ENCODE measurements at regions not wholly inside any gene's neighbourhood (a gene's known extent, or its start where the extent isn't known, plus 50 kb on each side); places are given as distances from the start of the nearest gene placed in this dataset.
"Not testable (repeated sequence)": the region's sequence is repeated elsewhere in the genome, so short reads cannot be mapped to it uniquely, and the experiment has no call there.

GRCh38 chr7:131014906-131015656, 281.1 kb upstream of the KLF14 start:
- no peak for DNase-seq (ENCODE audit: low read depth in 2 of 2)

- DNase-seq (ENCODE audit: low read depth in 2 of 2) = no peak
These were observed 281.6 kb upstream of the KLF14 start for GRCh38 chr7:131015657-131015958.

GRCh38 chr7:131016230-131016629, 282.2 kb upstream of the KLF14 start:
- DNase-seq (ENCODE audit: low read depth in 2 of 2) = no peak

DNA sequence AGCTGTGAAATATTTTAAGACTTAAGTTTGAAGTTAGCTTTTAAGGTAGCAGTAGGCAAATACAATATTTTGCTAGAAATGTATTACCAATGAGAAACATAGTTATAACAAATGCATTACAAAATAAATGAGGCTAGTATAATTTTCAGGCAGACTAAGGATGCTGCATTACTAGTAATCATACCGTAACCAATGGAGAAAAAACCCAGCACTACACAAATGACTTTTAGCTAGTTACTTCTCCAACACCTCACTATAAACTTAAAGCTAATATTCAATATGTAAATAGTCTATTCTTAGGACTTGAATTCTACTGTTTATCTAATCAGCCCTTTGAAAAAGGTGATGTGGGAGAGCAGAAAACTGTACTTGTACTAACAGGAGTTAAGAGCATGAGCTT, 285.3 kb upstream of the KLF14 start:
- DNase-seq (ENCODE audit: low read depth in 2 of 2) = no peak

DNA sequence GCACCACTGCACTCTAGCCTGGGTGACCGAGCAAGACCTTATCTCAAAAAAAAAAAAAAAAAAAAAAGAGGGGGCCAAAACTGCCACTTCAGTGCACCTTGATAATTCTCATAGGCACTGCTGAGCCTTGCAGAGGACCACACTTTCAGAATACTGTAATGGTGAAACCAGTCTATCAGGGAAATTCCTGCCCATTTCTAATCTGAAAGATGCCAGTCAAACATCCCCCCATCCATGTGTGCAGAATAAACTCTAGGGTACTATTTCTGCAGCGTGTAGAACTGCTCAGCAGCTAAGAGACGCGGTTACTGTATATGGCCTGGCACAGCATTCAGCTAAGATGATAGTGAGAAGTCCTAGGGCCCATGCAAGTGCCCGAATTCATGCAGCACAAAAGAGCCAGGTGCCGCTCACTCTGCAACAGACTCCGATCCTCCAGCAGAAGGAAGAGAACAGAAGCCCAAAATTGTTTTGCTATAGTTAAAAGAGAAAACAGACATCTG, 286.8 kb upstream of the KLF14 start:
- no peak for DNase-seq (ENCODE audit: low read depth in 2 of 2)

GRCh38 chr7:131021460-131021859, 287.5 kb upstream of the KLF14 start:
- no peak for DNase-seq (ENCODE audit: low read depth in 2 of 2)

DNA sequence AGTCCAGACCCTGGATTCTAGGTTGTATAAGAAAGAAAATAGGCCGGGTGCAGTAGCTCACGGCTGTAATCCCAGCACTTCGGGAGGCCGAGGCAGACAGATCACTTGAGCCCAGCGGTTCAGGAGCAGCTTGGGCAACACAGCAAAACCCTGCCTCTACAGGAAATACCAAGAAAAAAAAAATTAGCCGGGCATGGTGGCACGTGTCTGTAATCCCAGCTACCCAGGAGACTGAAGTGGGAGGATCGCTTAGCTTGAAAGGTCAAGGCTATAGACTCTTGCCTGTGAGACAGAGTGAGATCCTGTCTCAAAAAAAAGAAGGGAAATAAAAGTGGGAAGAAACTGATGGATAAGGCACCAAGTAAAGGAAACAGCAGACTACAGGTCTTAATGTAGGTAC, 287.9 kb upstream of the KLF14 start:
- DNase-seq (ENCODE audit: low read depth in 2 of 2) = no peak

- no peak for DNase-seq (ENCODE audit: low read depth in 2 of 2)
These were observed 292.4 kb upstream of the KLF14 start for GRCh38 chr7:131026297-131027000.

- peak in 1 of 2 donors; percentile 50 for DNase-seq (ENCODE audit: low read depth in 2 of 2)
These were observed 293.3 kb upstream of the KLF14 start for GRCh38 chr7:131027287-131027773.

DNA sequence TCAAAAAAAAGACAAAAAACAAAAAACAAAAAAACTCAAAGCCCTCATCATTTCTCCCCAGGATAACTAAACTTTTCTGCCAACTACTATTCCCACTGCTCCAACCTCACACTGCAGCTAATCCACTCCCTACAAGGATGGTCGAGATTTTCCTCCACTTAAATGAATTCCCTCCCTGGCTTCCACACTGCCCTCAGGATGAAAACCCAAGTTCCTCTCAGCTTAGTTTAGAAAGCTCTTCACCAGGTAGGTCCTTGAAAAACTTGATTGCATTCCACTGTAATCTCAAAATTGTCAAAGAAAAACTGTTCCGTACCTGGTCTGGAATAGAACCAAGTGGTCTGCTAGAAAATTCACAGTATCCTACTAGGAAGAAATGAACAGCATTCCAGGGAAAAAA, 294.3 kb upstream of the KLF14 start:
- DNase-seq (ENCODE audit: low read depth in 2 of 2) = no peak

- no peak for DNase-seq (ENCODE audit: low read depth in 2 of 2)
These were observed 295.0 kb upstream of the KLF14 start for GRCh38 chr7:131029002-131029401.

- no peak for DNase-seq (ENCODE audit: low read depth in 2 of 2)
These were observed 296.4 kb upstream of the MKLN1 start for GRCh38 chr7:131031099-131031868.

DNA sequence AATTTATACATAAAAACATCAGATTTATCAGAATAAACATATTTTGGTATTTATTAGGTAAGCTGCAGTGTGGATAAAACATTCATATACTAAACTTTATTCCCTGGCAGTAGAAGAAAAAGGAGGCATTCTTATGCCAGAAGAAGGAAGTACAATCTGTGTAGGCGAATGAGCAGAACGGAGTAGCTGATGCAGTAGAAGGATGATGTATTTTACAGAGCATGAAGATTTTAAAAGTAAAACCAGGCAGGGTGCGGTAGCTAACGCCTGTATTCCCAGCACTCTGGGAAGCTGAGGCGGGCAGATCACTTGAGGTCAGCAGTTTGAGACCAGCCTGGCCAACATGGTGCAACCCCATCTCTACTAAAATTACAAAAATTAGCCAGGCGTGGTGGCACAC, 294.9 kb upstream of the MKLN1 start:
- DNase-seq (ENCODE audit: low read depth in 2 of 2) = no peak

- DNase-seq (ENCODE audit: low read depth in 2 of 2) = no peak
These were observed 293.4 kb upstream of the MKLN1 start for GRCh38 chr7:131034166-131034881.

- no peak for DNase-seq (ENCODE audit: low read depth in 2 of 2)
These were observed 292.4 kb upstream of the MKLN1 start for GRCh38 chr7:131035088-131035770.

DNA sequence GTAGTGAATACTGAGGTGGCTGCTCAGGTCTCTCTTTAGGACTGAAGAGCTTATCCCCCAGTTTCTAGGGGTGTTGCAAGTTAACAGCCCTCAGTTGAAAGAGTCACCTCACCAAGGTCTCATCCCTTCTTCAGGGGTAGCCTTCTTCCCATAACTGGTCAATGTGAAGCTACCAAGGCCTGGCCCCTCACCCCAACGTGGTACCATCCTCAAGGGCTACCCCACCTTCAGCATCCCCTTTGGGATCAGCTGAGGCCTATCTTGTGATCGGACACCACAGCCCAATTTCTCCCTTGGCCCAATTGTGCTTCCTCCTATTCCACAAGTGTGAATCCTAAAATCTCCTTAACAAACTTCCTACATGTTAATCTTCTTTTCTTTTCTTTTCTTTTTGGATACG, 289.5 kb upstream of the MKLN1 start:
- DNase-seq (ENCODE audit: low read depth in 2 of 2) = no peak

GRCh38 chr7:131039355-131039762, 288.3 kb upstream of the MKLN1 start:
- DNase-seq (ENCODE audit: low read depth in 2 of 2) = no peak

DNA sequence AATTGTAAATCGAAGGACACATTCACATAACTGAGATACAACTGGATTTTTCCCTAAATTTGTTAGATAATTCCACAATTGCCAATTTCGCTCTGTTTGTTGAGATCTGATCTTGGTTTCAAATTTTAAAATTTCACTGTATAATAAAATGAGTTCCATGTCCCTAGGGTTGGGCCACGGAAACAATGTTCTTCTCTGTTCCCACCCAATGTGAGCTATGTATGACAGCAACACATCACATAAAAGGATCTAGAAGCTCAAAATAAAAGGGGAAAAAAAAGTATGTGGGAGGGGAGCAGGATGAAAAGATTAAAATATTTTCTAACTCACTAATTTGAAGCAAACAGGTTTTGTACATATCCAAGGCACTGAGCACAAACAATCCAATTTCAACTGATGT, 287.8 kb upstream of the MKLN1 start:
- DNase-seq (ENCODE audit: low read depth in 2 of 2) = no peak

DNA sequence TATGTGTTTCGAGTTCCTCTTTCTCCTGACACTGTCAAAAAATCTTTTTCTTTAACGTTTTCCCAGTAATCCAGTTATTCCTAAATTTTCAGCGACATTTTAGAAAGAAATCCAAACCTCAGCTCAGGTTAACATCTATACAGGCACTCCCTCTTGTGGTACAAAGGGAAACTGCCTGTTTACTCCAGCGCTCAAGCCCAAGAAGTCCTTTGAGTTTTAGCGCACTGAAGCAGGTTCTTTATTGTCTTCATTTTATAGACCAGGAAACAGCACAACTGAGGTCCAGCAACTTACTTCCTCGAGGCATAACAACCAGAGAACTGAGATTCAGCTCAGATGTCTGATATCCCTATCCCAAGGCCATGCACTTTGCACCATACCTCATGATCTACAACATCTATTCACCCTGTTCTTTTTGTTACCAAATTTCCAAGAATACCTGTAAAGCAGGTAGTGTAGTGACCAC, 287.2 kb upstream of the MKLN1 start:
- DNase-seq (ENCODE audit: low read depth in 2 of 2) = no peak

- not testable (repeated sequence) for DNase-seq (ENCODE audit: low read depth in 2 of 2)
These were observed 286.5 kb upstream of the MKLN1 start for GRCh38 chr7:131041012-131041695.
